SKM-1 (cell line): ENCODE measurements at regions not wholly inside any gene's neighbourhood (a gene's known extent, or its start where the extent isn't known, plus 50 kb on each side); places are given as distances from the start of the nearest gene placed in this dataset.

Source experiments
- DNase-seq: peaks from one replicate; lab custom pipeline; 2025; ENCODE audit not compliant: unreplicated experiment; lab: John Stamatoyannopoulos, UW

GRCh38 chr2:181332044-181332605, 125.1 kb upstream of the ITGA4 start:
- DNase-seq = no peak

GRCh38 chr2:181334158-181334826, 122.9 kb upstream of the ITGA4 start:
- no peak for DNase-seq

GRCh38 chr2:181340891-181341290, 116.3 kb upstream of the ITGA4 start:
- no peak for DNase-seq

- DNase-seq = no peak
Observed at GRCh38 chr2:181341855-181342600, 115.2 kb upstream of the ITGA4 start.

GRCh38 chr2:181348107-181348837, 108.9 kb upstream of the ITGA4 start:
- DNase-seq = no peak

GRCh38 chr2:181352158-181352557, 105.0 kb upstream of the ITGA4 start:
- DNase-seq = no peak

GRCh38 chr2:181354626-181355025, 102.6 kb upstream of the ITGA4 start:
- no peak for DNase-seq

GRCh38 chr2:181356526-181357130, 100.6 kb upstream of the ITGA4 start:
- DNase-seq = no peak

- no peak for DNase-seq
Observed at GRCh38 chr2:181357979-181358378, 99.2 kb upstream of the ITGA4 start.

GRCh38 chr2:181362561-181362960, 94.6 kb upstream of the ITGA4 start:
- DNase-seq = no peak

GRCh38 chr2:181363164-181363563, 94.0 kb upstream of the ITGA4 start:
- DNase-seq = no peak

- no peak for DNase-seq
Observed at GRCh38 chr2:181364492-181365170, 92.6 kb upstream of the ITGA4 start.

- no peak for DNase-seq
Observed at GRCh38 chr2:181366675-181367175, 90.5 kb upstream of the ITGA4 start.

- no peak for DNase-seq
Observed at GRCh38 chr2:181367411-181367810, 89.8 kb upstream of the ITGA4 start.

GRCh38 chr2:181367906-181368435, 89.2 kb upstream of the ITGA4 start:
- no peak for DNase-seq

GRCh38 chr2:181370126-181370525, 87.1 kb upstream of the ITGA4 start:
- DNase-seq = no peak

- DNase-seq = no peak
Observed at GRCh38 chr2:181371195-181371594, 86.0 kb upstream of the ITGA4 start.

GRCh38 chr2:181371782-181372645, 85.2 kb upstream of the ITGA4 start:
- DNase-seq = no peak

GRCh38 chr2:181372646-181373040, 84.5 kb upstream of the ITGA4 start:
- DNase-seq = no peak
